ENCODE measurements at regions not wholly inside any gene's neighbourhood (a gene's known extent, or its start where the extent isn't known, plus 50 kb on each side); places are given as distances from the start of the nearest gene placed in this dataset.

DNA sequence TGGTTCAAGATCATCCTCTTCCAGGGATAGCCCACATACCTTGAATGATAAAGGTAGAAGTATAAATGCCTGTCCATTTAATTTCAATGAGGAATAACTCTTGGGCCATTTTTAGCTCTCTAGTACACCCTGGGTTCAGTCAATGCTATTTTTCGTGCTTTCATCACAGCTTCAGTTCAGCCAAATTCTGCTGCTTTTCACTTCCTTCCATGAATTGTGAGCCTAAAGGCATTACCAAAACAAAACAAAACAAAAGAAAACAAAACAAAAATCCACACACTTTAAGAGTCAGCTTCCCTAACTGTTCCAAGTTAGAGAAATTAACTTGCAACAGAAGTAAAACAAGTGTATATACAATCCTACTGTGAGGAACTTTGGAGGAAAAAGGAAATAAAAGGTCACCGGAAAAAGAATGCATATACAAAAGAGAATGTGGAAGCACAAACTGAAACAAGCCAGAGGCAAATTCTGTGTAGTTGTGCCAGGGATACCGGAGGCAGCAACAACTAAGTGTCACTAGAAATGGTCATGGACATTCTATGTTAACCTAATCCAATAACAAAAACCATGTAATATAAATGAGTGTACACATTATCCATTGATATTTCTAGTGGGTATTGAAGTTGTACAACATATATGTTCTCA, 423.1 kb downstream of the KCTD8 start:
- H3K36me3 ChIP-seq (replicated peaks in 1 of 2; ENCODE audit: control insufficient read depth in 1 of 2, insufficient read depth in 2 of 2, low read length in 2 of 2), result no peaks in the 10 kb centered on the region
- ATAC-seq (no peak), FAIRE-seq (no peak), DNase-seq (ENCODE audit: low spot score) (no peak)
- ChIA-PET POLR2A (no interaction called here), CTCF (ENCODE audit: low intra/inter-chr PET ratio, low total read pairs) (no interaction called here)
- no peak overlapping the region for H3K4me3 ChIP-seq (replicated peaks in 1 of 3; ENCODE audit: insufficient read depth in 1 of 3, low read depth in 2 of 3, low read length in 3 of 3)
- H3K9ac ChIP-seq (ENCODE audit: insufficient read depth, low read depth, low read length), result no peak overlapping the region
- no peaks in the 10 kb centered on the region for H3K79me2 ChIP-seq (ENCODE audit: insufficient read depth, low read length)
- no peak overlapping the region for H3K4me2 ChIP-seq (ENCODE audit: low read depth, low read length)
- no peaks in the 10 kb centered on the region for H3K27me3 ChIP-seq (ENCODE audit: control insufficient read depth in 1 of 2, insufficient read depth in 2 of 2, low read length in 2 of 2)
- WGBS (ENCODE audit: low lambda C conversion rate), result 51% methylated on average over 3 of the region's 3 CpGs
- H4K20me1 ChIP-seq (ENCODE audit: insufficient read depth, low read length), result no peaks in the 10 kb centered on the region
- no peaks in the 10 kb centered on the region for H3K9me3 ChIP-seq (ENCODE audit: low read length)
- no peak overlapping the region for H2AFZ ChIP-seq (ENCODE audit: low read length)
- in situ Hi-C loops (cut with HindIII; ENCODE audit: extremely low pct_ligation_motif_present, low pct_unique_long_range_greater_than_20kb) (no loop called here), intact Hi-C loops (cut with micrococcal nuclease; ENCODE audit: unreplicated experiment) (no loop called here)
- no peak overlapping the region for H3K27ac ChIP-seq (ENCODE audit: extremely low read length, insufficient read depth, low read length)
- BruUV-seq (replicated peaks), result no TSS peak
- TF ChIP-seq KLF11 (CRISPR knock-in tag; IDR thresholded peaks at IDR 0.05), result no peak
- TF ChIP-seq ZNF850 (CRISPR knock-in tag; conservative IDR thresholded peaks at IDR 0.05), result no peak
- TF ChIP-seq, protein P1, sequence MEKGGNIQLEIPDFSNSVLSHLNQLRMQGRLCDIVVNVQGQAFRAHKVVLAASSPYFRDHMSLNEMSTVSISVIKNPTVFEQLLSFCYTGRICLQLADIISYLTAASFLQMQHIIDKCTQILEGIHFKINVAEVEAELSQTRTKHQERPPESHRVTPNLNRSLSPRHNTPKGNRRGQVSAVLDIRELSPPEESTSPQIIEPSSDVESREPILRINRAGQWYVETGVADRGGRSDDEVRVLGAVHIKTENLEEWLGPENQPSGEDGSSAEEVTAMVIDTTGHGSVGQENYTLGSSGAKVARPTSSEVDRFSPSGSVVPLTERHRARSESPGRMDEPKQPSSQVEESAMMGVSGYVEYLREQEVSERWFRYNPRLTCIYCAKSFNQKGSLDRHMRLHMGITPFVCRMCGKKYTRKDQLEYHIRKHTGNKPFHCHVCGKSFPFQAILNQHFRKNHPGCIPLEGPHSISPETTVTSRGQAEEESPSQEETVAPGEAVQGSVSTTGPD (CRISPR knock-in tag; IDR thresholded peaks at IDR 0.05), result no peak
- no peak for TF ChIP-seq ZNF549 (CRISPR knock-in tag; IDR thresholded peaks at IDR 0.05)
- no peak for TF ChIP-seq ZNF343 (CRISPR knock-in tag; IDR thresholded peaks at IDR 0.05)
- no peak for TF ChIP-seq RBAK (CRISPR knock-in tag; IDR thresholded peaks at IDR 0.05)
- TF ChIP-seq, protein P2, sequence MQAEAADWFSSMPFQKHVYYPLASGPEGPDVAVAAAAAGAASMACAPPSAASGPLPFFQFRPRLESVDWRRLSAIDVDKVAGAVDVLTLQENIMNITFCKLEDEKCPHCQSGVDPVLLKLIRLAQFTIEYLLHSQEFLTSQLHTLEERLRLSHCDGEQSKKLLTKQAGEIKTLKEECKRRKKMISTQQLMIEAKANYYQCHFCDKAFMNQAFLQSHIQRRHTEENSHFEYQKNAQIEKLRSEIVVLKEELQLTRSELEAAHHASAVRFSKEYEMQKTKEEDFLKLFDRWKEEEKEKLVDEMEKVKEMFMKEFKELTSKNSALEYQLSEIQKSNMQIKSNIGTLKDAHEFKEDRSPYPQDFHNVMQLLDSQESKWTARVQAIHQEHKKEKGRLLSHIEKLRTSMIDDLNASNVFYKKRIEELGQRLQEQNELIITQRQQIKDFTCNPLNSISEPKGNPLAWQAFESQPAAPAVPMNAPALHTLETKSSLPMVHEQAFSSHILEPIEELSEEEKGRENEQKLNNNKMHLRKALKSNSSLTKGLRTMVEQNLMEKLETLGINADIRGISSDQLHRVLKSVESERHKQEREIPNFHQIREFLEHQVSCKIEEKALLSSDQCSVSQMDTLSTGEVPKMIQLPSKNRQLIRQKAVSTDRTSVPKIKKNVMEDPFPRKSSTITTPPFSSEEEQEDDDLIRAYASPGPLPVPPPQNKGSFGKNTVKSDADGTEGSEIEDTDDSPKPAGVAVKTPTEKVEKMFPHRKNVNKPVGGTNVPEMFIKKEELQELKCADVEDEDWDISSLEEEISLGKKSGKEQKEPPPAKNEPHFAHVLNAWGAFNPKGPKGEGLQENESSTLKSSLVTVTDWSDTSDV (CRISPR knock-in tag; IDR thresholded peaks at IDR 0.05), result no peak
- no peak for TF ChIP-seq ZNF567 (CRISPR knock-in tag; IDR thresholded peaks at IDR 0.05; ENCODE audit: borderline replicate concordance)
- no peak for TF ChIP-seq ZFP36 (IDR thresholded peaks at IDR 0.05; ENCODE audit: borderline replicate concordance, low read depth, low read length, partially characterized antibody)
- TF ChIP-seq ZSCAN9 (CRISPR knock-in tag; IDR thresholded peaks at IDR 0.05; ENCODE audit: borderline replicate concordance), result no peak
- TF ChIP-seq MED13 (CRISPR knock-in tag; IDR thresholded peaks at IDR 0.05), result no peak
- TF ChIP-seq ZNF180 (CRISPR knock-in tag; IDR thresholded peaks at IDR 0.05; ENCODE audit: borderline replicate concordance, low read depth), result no peak
- TF ChIP-seq HOXA3 (CRISPR knock-in tag; IDR thresholded peaks at IDR 0.05), result no peak
- no peaks in the 10 kb centered on the region for H3K4me1 ChIP-seq (ENCODE audit: insufficient read depth, low read length)

Measured in HepG2 (cell line).